ENCODE measurements at regions not wholly inside any gene's neighbourhood (a gene's known extent, or its start where the extent isn't known, plus 50 kb on each side); places are given as distances from the start of the nearest gene placed in this dataset.

DNA sequence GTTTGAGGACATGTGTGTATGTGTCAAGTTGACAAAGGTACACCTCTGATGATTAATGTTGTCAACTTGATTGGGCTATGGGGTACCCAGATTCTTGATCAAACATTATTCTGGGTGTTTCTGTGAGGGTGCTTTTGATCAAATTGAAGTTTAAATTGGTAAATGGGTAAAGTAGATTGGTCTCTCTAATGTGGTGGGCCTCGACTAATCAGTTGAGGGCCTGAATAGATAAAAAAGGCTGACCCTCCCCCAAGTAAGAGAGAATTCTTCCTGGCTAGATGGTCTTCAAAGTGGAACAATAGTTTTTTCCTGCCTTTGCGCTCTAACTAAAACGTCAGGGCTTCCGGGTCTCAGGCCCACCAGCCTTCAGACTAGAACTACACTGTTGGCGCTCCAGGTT, 309.9 kb upstream of the MGMT start:
- Histone ChIP-seq H3K9me3 (ENCODE audit: control insufficient read depth, insufficient read depth, low read length) (no peaks in the 10 kb centered on the region), H3K9me2 (replicated peaks; ENCODE audit: control insufficient read depth, low read length) (no peaks in the 10 kb centered on the region), H3K27me3 (ENCODE audit: control insufficient read depth, low read length) (no peaks in the 10 kb centered on the region), H3K36me3 (ENCODE audit: control insufficient read depth, low read length) (no peaks in the 10 kb centered on the region), H4K20me1 (ENCODE audit: control insufficient read depth, insufficient read depth, low read depth, low read length) (no peaks in the 10 kb centered on the region), H3K4me2 (ENCODE audit: low read length) (no peak overlapping the region), H3K4me1 (ENCODE audit: control insufficient read depth, low read length) (no peaks in the 10 kb centered on the region), H3F3A (ENCODE audit: control insufficient read depth, insufficient read depth) (no peaks in the 10 kb centered on the region), H3K79me2 (ENCODE audit: control insufficient read depth, low read length) (no peaks in the 10 kb centered on the region), H3K27ac (ENCODE audit: low read depth, low read length) (no peak overlapping the region), H3K4me3 (ENCODE audit: low read length) (no peak overlapping the region)
- no peak for TF ChIP-seq EZH2phosphoT487 (IDR thresholded peaks at IDR 0.05; ENCODE audit: borderline replicate concordance, low read length)
- TF ChIP-seq, protein P1, sequence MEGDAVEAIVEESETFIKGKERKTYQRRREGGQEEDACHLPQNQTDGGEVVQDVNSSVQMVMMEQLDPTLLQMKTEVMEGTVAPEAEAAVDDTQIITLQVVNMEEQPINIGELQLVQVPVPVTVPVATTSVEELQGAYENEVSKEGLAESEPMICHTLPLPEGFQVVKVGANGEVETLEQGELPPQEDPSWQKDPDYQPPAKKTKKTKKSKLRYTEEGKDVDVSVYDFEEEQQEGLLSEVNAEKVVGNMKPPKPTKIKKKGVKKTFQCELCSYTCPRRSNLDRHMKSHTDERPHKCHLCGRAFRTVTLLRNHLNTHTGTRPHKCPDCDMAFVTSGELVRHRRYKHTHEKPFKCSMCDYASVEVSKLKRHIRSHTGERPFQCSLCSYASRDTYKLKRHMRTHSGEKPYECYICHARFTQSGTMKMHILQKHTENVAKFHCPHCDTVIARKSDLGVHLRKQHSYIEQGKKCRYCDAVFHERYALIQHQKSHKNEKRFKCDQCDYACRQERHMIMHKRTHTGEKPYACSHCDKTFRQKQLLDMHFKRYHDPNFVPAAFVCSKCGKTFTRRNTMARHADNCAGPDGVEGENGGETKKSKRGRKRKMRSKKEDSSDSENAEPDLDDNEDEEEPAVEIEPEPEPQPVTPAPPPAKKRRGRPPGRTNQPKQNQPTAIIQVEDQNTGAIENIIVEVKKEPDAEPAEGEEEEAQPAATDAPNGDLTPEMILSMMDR (IDR thresholded peaks at IDR 0.05; ENCODE audit: low read depth, low read length, poor library complexity, severe bottlenecking) = no peak

DNA sequence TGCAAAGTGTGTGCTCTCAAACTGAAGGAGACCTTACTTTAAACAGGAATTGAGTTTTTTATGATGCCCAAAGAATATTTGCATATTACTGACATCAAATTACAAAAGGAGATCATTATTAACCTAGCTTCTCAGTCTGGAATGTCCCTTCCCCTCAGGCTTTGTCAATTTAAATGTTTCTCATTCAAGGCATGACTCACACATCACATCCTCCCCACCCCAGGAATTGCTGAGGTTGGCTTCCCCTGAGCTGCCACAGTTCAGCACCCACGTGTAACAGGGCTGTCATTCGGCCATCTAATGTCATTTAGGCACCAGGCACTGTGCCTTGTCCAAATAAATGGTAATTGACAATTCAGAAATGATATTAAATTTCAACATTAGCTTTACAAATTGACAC, 305.9 kb upstream of the MGMT start:
- Histone ChIP-seq H3K9me2 (replicated peaks; ENCODE audit: control insufficient read depth, low read length) (no peaks in the 10 kb centered on the region), H3K27me3 (ENCODE audit: control insufficient read depth, low read length) (no peaks in the 10 kb centered on the region), H3K4me1 (ENCODE audit: control insufficient read depth, low read length) (no peaks in the 10 kb centered on the region), H3K9me3 (ENCODE audit: control insufficient read depth, insufficient read depth, low read length) (no peaks in the 10 kb centered on the region), H3K27ac (ENCODE audit: low read depth, low read length) (no peak overlapping the region), H3K4me2 (ENCODE audit: low read length) (no peak overlapping the region), H3K4me3 (ENCODE audit: low read length) (no peak overlapping the region), H3K36me3 (ENCODE audit: control insufficient read depth, low read length) (no peaks in the 10 kb centered on the region), H3F3A (ENCODE audit: control insufficient read depth, insufficient read depth) (no peaks in the 10 kb centered on the region), H3K79me2 (ENCODE audit: control insufficient read depth, low read length) (no peaks in the 10 kb centered on the region), H4K20me1 (ENCODE audit: control insufficient read depth, insufficient read depth, low read depth, low read length) (no peaks in the 10 kb centered on the region)
- TF ChIP-seq, protein P1 (IDR thresholded peaks at IDR 0.05; ENCODE audit: low read depth, low read length, poor library complexity, severe bottlenecking) = no peak
- TF ChIP-seq EZH2phosphoT487 (IDR thresholded peaks at IDR 0.05; ENCODE audit: borderline replicate concordance, low read length) = no peak

DNA sequence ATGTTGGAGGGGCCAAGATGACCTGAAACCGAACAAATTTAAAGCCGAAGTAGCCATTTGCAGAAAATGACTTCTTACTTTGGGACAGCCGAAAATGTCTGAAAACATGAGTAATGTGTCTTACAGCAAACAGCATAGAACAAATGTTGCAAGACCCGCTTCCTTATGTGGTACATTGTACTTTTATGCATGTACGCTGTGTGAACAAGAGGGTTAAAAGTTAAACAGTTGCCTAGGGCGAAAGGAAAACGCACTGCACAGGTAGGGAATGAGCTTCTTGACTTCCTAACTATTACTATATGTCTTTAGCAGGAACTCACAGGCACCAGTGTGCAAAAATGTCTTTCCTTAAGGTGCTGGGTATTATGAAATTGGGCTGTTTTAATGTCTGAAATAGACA, 303.5 kb upstream of the MGMT start:
- Histone ChIP-seq H3K4me1 (ENCODE audit: control insufficient read depth, low read length) (no peaks in the 10 kb centered on the region), H3K9me3 (ENCODE audit: control insufficient read depth, insufficient read depth, low read length) (no peaks in the 10 kb centered on the region), H3K27me3 (ENCODE audit: control insufficient read depth, low read length) (no peaks in the 10 kb centered on the region), H3K27ac (ENCODE audit: low read depth, low read length) (no peak overlapping the region), H3K9me2 (replicated peaks; ENCODE audit: control insufficient read depth, low read length) (no peaks in the 10 kb centered on the region), H3F3A (ENCODE audit: control insufficient read depth, insufficient read depth) (no peaks in the 10 kb centered on the region), H3K36me3 (ENCODE audit: control insufficient read depth, low read length) (no peaks in the 10 kb centered on the region), H3K4me2 (ENCODE audit: low read length) (no peak overlapping the region), H3K4me3 (ENCODE audit: low read length) (no peak overlapping the region), H4K20me1 (ENCODE audit: control insufficient read depth, insufficient read depth, low read depth, low read length) (no peaks in the 10 kb centered on the region), H3K79me2 (ENCODE audit: control insufficient read depth, low read length) (no peaks in the 10 kb centered on the region)
- TF ChIP-seq, protein P1 (IDR thresholded peaks at IDR 0.05; ENCODE audit: low read depth, low read length, poor library complexity, severe bottlenecking) = no peak
- no peak for TF ChIP-seq EZH2phosphoT487 (IDR thresholded peaks at IDR 0.05; ENCODE audit: borderline replicate concordance, low read length)

Data from DOHH2 (cell line).